Ovary (tissue), 7 donors: ENCODE measurements at regions not wholly inside any gene's neighbourhood (a gene's known extent, or its start where the extent isn't known, plus 50 kb on each side); places are given as distances from the start of the nearest gene placed in this dataset.

ENCODE experiments used
- DNase-seq, 5 donors: peaks; one replicate each; pipeline ENCODE4 v3.0.0-alpha.2; 2019 to 2020
- H3K27ac ChIP-seq, 2 donors: fragments of 200-600 bp; one replicate each; pipeline versions ENCODE4 v1.5.1 to v1.8.0; 2019 to 2022
- H3K27me3 ChIP-seq: fragments of 200-600 bp; one replicate; pipeline ENCODE4 v1.8.0; 2022
- H3K36me3 ChIP-seq: fragments of 200-600 bp; sonication (generic); one replicate; pipeline ENCODE4 v1.5.1; 2019
- H3K4me1 ChIP-seq: one replicate; pipeline ENCODE4 v1.8.1; 2013; ENCODE audit warnings: mild to moderate bottlenecking, moderate library complexity; ENCODE audit not compliant: insufficient read depth
- H3K4me3 ChIP-seq: fragments of 200-600 bp; sonication (generic); one replicate; pipeline ENCODE4 v1.5.1; 2017
- H3K9me3 ChIP-seq, 2 donors: fragments of 200-600 bp in 1 of 2; sonication (generic) in 1 of 2; one replicate each; pipeline versions ENCODE4 v1.5.1 to v1.8.1; 2013 to 2019; ENCODE audit warnings: mild to moderate bottlenecking in 1 of 2, moderate library complexity in 1 of 2
- CTCF ChIP-seq, 3 donors: fragments of 450-650 bp in 2 of 3; fragments of 200-600 bp in 1 of 3; IDR thresholded peaks; one replicate each; pipeline versions ENCODE4 v1.5.1 to v1.8.0; 2016 to 2022; ENCODE audit warnings: antibody characterized with exemption in 3 of 3, mild to moderate bottlenecking in 1 of 3
- EP300 ChIP-seq: sonication (generic); formaldehyde crosslinking; IDR thresholded peaks from one replicate; pipeline ENCODE4 v1.6.1; 2017; ENCODE audit warnings: antibody characterized with exemption
- POLR2A ChIP-seq: fragments of 450-650 bp; IDR thresholded peaks from one replicate; pipeline ENCODE4 v1.6.1; 2017; ENCODE audit warnings: antibody characterized with exemption, mild to moderate bottlenecking, moderate library complexity
- WGBS, 3 donors: extraction: QIAGEN DNeasy Blood & Tissue Kit in 1 of 3; methylation state at CpG; one replicate each; pipeline versions ENCODE4 v1.1.5 to v1.1.7; 2013 to 2017; 5-methylcytosine and 5-hydroxymethylcytosine counted together
- intact Hi-C, 4 donors: fragments of 100-400 bp; cut with DNase I; formaldehyde crosslinking; loops; one replicate each; pipeline versions ENCODE4 v1.11.0 to v1.15.1; 2022 to 2023
- donor health status: DM: no; HTN: no; CAD: no; lungs with moderate emphysema.
- donor health status: DM: no; HTN: no; CAD: no.
- donor health status: Bipolar disorder and iron deficiency.
- donor health status: DM: no; HTN: no; CAD: no.
- donor health status: DM: yes; HTN: yes; CAD: no.

GRCh38 chr4:100828986-100829685 lies 311.3 kb upstream of the EMCN start:
- Histone ChIP-seq H3K27me3 (no peaks in the 10 kb centered on the region), H3K9me3 (no peaks in the 10 kb centered on the region), H3K27ac (no peak overlapping the region), H3K4me1 (no peaks in the 10 kb centered on the region), H3K36me3 (no peaks in the 10 kb centered on the region), H3K4me3 (no peak overlapping the region)
- TF ChIP-seq CTCF (IDR thresholded peaks at IDR 0.05) (no peak), POLR2A (no peak), EP300 (no peak)
- intact Hi-C loops = no loop called here
- DNase-seq = no peak
- WGBS, 3 donors = 42 to 83% (median 63%) methylated on average over 2 of the region's 2 CpGs

- no peaks in the 10 kb centered on the region for H3K36me3 ChIP-seq
- 67 to 86% (median 75%) methylated on average over 3 of the region's 3 CpGs for WGBS, 3 donors
- H3K27ac ChIP-seq = no peak overlapping the region
- no peak for DNase-seq
- H3K4me3 ChIP-seq = no peak overlapping the region
- no peak for TF ChIP-seq EP300
- no peak for TF ChIP-seq POLR2A
- no peak for TF ChIP-seq CTCF (IDR thresholded peaks at IDR 0.05)
- intact Hi-C loops = no loop called here
- H3K9me3 ChIP-seq = no peaks in the 10 kb centered on the region
- no peaks in the 10 kb centered on the region for H3K4me1 ChIP-seq
- H3K27me3 ChIP-seq = no peaks in the 10 kb centered on the region
Observed at GRCh38 chr4:100828364-100828763, 310.5 kb upstream of the EMCN start.

GRCh38 chr4:100827756-100828155 lies 309.9 kb upstream of the EMCN start:
- no peaks in the 10 kb centered on the region for H3K27me3 ChIP-seq
- intact Hi-C loops = no loop called here
- TF ChIP-seq CTCF (IDR thresholded peaks at IDR 0.05) = no peak
- TF ChIP-seq EP300 = no peak
- no peak for TF ChIP-seq POLR2A

GRCh38 chr4:100826808-100827548 lies 309.2 kb upstream of the EMCN start:
- no peaks in the 10 kb centered on the region for H3K9me3 ChIP-seq
- no peak overlapping the region for H3K27ac ChIP-seq
- TF ChIP-seq EP300 = no peak
- TF ChIP-seq CTCF (IDR thresholded peaks at IDR 0.05) = no peak
- TF ChIP-seq POLR2A = no peak
- DNase-seq = no peak
- no peaks in the 10 kb centered on the region for H3K36me3 ChIP-seq
- intact Hi-C loops = no loop called here
- H3K4me3 ChIP-seq = no peak overlapping the region
- H3K4me1 ChIP-seq = no peaks in the 10 kb centered on the region
- WGBS, 3 donors = 75 to 79% (median 76%) methylated on average over 7 of the region's 7 CpGs
- H3K27me3 ChIP-seq = no peaks in the 10 kb centered on the region

More at GRCh38 chr4:100827756-100828155, 309.9 kb upstream of the EMCN start:
- Histone ChIP-seq H3K4me1 (no peaks in the 10 kb centered on the region), H3K4me3 (no peak overlapping the region), H3K27ac (no peak overlapping the region), H3K36me3 (no peaks in the 10 kb centered on the region), H3K9me3 (no peaks in the 10 kb centered on the region)
- DNase-seq = no peak
